Panc1 (cell line): ENCODE measurements at regions not wholly inside any gene's neighbourhood (a gene's known extent, or its start where the extent isn't known, plus 50 kb on each side); places are given as distances from the start of the nearest gene placed in this dataset.

ENCODE experiments used
- ATAC-seq: fragments of 200-7000 bp; cut with Tn5 transposase; 2 replicates; pipeline ENCODE4 v1.9.1; 2020; ENCODE audit warnings: mild to moderate bottlenecking, moderate library complexity
- BruUV-seq: library from RNA; stranded (reverse); fragments of 400-500 nt; replicated peaks from 2 replicates; lab custom pipeline; 2021; lab: Mats Ljungman, UMichigan
- CTCF ChIA-PET: fragments of 300-600 bp; sonication (Branson Sonifier 250); formaldehyde crosslinking; loops from one replicate; lab custom pipeline; 2022; ENCODE audit warnings: antibody characterized with exemption; lab: Charles Lee
- POLR2A ChIA-PET: fragments of 300-600 bp; sonication (Branson Sonifier 250); formaldehyde crosslinking; loops from one replicate; lab custom pipeline; 2022; ENCODE audit warnings: antibody characterized with exemption; lab: Charles Lee
- DNase-seq: peaks from one replicate; pipeline ENCODE4 v3.0.0-alpha.2; 2010; ENCODE audit warnings: low read depth, low spot score
- H3K27ac ChIP-seq: 2 replicates; pipeline ENCODE4 v1.5.1; 2011; ENCODE audit warnings: mild to moderate bottlenecking, low read length, inconsistent platforms
- H3K27me3 ChIP-seq: fragments of 200-500 bp; sonication (Bioruptor generic); 2 replicates; pipeline ENCODE4 v1.6.0; 2014; ENCODE audit warnings: low read length, inconsistent platforms; ENCODE audit not compliant: control insufficient read depth, insufficient read depth
- H3K36me3 ChIP-seq: fragments of 200-500 bp; sonication (Bioruptor generic); 2 replicates; pipeline ENCODE4 v1.5.1; 2014; ENCODE audit warnings: inconsistent platforms, mild to moderate bottlenecking, low read length, moderate library complexity; ENCODE audit not compliant: control insufficient read depth, insufficient read depth
- H3K4me1 ChIP-seq: 2 replicates; pipeline ENCODE4 v1.5.1; 2011; ENCODE audit warnings: inconsistent platforms, mild to moderate bottlenecking, low read length, moderate library complexity; ENCODE audit not compliant: control insufficient read depth, insufficient read depth
- H3K4me3 ChIP-seq, 2 experiments: 2 replicates each; pipeline ENCODE4 v1.5.1; 2011 to 2012; ENCODE audit warnings: low read depth in 2 of 2, low read length in 2 of 2, mild to moderate bottlenecking in 2 of 2, inconsistent platforms in 1 of 2, moderate library complexity in 1 of 2
- H3K9me3 ChIP-seq: fragments of 200-500 bp; sonication (Bioruptor generic); 2 replicates; pipeline ENCODE4 v1.5.1; 2014; ENCODE audit warnings: low read depth, mild to moderate bottlenecking, inconsistent platforms, low read length, moderate library complexity; ENCODE audit not compliant: control insufficient read depth, insufficient read depth
- POLR2AphosphoS5 ChIP-seq: IDR thresholded peaks from 2 replicates; pipeline ENCODE4 v1.6.1; 2012; ENCODE audit warnings: mild to moderate bottlenecking, low read depth, low read length, moderate library complexity
- REST ChIP-seq, 2 experiments: IDR thresholded peaks; 2 replicates each; pipeline ENCODE4 v1.6.1; 2011 to 2012; ENCODE audit warnings: low read depth in 2 of 2, control low read depth in 1 of 2, low read length in 1 of 2, mild to moderate bottlenecking in 1 of 2, moderate library complexity in 1 of 2; ENCODE audit not compliant: insufficient read depth in 1 of 2
- SIN3A ChIP-seq: IDR thresholded peaks from 2 replicates; pipeline ENCODE4 v1.6.1; 2012; ENCODE audit warnings: low read depth, mild to moderate bottlenecking, low read length, moderate library complexity, borderline replicate concordance; ENCODE audit not compliant: insufficient read depth
- TCF7L2 ChIP-seq: IDR thresholded peaks from 2 replicates; pipeline ENCODE4 v1.6.1; 2011; ENCODE audit warnings: mild to moderate bottlenecking, low read depth, low read length, inconsistent platforms
- in situ Hi-C: cut with HindIII; loops from 2 replicates; pipeline ENCODE4 v1.10.0; 2016; ENCODE audit warnings: low sequenced_read_pairs, low pct_unique_long_range_greater_than_20kb
- intact Hi-C: fragments of 100-400 bp; cut with micrococcal nuclease; formaldehyde crosslinking; loops from one replicate; pipeline ENCODE4 v1.10.0; 2022; ENCODE audit not compliant: unreplicated experiment
- TF ChIP-seq, protein P1 (sequence below): fragments of 450-650 bp; IDR thresholded peaks from 2 replicates; pipeline ENCODE4 v1.5.1; 2017; ENCODE audit warnings: mild to moderate bottlenecking

DNA sequence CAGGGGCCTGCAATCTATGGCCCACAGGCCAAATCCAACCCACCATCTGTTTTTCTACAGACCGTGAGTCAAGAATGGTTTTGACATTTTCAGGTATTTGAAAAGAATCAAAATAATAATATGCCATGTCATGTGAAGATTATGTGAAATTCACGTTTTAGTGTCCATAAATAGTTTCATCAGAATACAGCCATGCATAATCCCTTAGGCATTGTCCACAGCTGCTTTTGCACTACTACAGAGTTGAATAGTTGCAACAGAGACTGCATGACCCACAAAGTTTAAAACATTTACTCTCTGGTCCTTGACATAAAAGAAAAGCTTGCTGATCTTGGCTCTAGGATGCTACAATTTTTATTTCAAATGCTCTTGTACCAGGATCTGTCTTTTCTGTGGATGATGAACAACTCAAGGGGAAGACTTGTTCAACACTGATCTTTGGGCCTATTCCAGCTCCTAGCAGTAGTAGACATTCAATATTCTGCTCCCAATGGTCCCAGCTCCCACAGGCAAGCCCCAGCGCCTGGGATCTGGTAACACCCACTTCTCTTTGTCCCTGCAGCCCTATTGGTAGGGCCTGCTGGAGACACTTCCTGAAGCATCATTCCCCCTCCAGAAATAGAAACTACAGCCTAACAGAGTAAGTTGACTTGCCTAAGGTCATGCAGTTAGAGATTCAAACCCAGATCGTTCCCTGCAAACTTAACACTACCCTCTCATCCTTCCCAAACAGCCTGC, 76.9 kb downstream of the MRPL46 start:
- no peak for DNase-seq
- no TSS peak for BruUV-seq
- TF ChIP-seq, protein P1, sequence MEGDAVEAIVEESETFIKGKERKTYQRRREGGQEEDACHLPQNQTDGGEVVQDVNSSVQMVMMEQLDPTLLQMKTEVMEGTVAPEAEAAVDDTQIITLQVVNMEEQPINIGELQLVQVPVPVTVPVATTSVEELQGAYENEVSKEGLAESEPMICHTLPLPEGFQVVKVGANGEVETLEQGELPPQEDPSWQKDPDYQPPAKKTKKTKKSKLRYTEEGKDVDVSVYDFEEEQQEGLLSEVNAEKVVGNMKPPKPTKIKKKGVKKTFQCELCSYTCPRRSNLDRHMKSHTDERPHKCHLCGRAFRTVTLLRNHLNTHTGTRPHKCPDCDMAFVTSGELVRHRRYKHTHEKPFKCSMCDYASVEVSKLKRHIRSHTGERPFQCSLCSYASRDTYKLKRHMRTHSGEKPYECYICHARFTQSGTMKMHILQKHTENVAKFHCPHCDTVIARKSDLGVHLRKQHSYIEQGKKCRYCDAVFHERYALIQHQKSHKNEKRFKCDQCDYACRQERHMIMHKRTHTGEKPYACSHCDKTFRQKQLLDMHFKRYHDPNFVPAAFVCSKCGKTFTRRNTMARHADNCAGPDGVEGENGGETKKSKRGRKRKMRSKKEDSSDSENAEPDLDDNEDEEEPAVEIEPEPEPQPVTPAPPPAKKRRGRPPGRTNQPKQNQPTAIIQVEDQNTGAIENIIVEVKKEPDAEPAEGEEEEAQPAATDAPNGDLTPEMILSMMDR: no peak
- TF ChIP-seq POLR2AphosphoS5 (no peak), TCF7L2 (no peak), SIN3A (no peak), REST (IDR thresholded peaks at IDR 0.05; ENCODE audit: insufficient read depth in 1 of 2, low read depth in 2 of 2, low read length in 1 of 2) (no peak)
- Histone ChIP-seq H3K9me3 (no peaks in the 10 kb centered on the region), H3K27ac (no peak overlapping the region), H3K4me1 (no peaks in the 10 kb centered on the region), H3K4me3 (no peak overlapping the region), H3K36me3 (no peaks in the 10 kb centered on the region), H3K27me3 (no peaks in the 10 kb centered on the region)
- ChIA-PET POLR2A (no interaction called here), CTCF (interaction anchor here (0.8 kb wide), 1 partner anchor 11 kb away, joined by 3 read pairs; no protein-coding TSS in a partner anchor)
- in situ Hi-C loops (no loop called here), intact Hi-C loops (no loop called here)
- ATAC-seq: no peak

GRCh38 chr15:88389120-88389519, 78.1 kb downstream of the MRPL46 start:
- no peaks in the 10 kb centered on the region for H3K4me1 ChIP-seq
- TF ChIP-seq, protein P1: no peak
- TF ChIP-seq TCF7L2 (no peak), REST (IDR thresholded peaks at IDR 0.05; ENCODE audit: insufficient read depth in 1 of 2, low read depth in 2 of 2, low read length in 1 of 2) (no peak), SIN3A (no peak), POLR2AphosphoS5 (no peak)
- intact Hi-C loops: no loop called here
- DNase-seq: no peak
- in situ Hi-C loops: no loop called here
- H3K4me3 ChIP-seq: no peak overlapping the region
- no TSS peak for BruUV-seq
- H3K36me3 ChIP-seq: no peaks in the 10 kb centered on the region
- no peaks in the 10 kb centered on the region for H3K27me3 ChIP-seq
- no peak for ATAC-seq
- H3K9me3 ChIP-seq: no peaks in the 10 kb centered on the region
- no peak overlapping the region for H3K27ac ChIP-seq
- POLR2A ChIA-PET: no interaction called here
- CTCF ChIA-PET: no interaction called here
